ENCODE measurements at regions not wholly inside any gene's neighbourhood (a gene's known extent, or its start where the extent isn't known, plus 50 kb on each side); places are given as distances from the start of the nearest gene placed in this dataset.
A peak's percentile ranks its signal among the peaks of the same experiment; 100 is the strongest.

DNA sequence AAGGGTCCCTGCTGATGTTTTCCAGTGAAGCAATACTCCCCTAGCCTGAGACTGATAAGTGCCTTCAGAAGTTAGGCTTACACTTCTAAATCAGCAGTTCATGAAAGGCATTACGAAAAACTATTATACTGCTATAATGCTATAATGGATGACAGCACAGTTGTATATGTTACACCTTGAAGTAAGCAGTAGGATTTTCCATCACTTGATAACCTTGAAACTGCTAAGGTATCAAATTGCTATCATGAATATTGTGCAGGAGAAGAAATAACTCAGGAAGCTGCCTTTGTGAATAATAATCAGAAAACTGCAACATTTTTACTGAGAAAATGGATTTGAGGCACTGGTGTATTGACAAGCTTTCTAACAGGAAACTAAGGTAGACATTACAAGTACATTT, 142.3 kb downstream of the HNMT start:
- DNase-seq: no peak

- no peak for DNase-seq
Observed at GRCh38 chr2:138107288-138107687, 143.0 kb downstream of the HNMT start.

DNA sequence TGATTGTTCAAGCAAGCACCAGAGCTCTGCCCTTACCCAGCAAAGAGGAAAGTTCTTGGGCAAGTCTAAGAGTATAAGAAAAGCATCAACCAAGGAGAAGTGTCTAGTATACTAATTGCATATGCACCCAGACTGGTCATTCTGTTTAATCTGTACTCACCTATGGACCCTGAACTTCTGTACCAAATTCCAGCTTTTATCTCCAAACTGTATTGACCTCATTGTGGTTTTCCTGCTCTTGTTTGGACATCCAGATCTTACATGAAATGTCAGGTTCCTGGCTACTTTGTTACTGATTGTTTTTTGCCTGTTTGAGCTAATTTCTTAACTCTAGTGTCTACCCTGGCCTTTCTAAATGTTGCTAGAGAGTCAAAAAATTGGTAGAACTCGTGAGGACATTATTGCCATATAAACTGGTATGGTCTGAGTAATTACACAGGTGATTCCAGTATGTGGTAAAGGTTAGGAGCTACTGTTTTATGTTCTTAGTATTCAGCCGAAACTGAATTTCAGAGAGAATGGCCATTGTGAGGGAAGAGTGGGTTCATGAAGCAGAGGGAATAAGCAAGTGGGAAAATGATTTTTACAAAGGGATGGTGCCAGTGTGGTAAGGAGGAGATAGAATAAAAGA, 146.3 kb downstream of the HNMT start:
- no peak for DNase-seq

DNA sequence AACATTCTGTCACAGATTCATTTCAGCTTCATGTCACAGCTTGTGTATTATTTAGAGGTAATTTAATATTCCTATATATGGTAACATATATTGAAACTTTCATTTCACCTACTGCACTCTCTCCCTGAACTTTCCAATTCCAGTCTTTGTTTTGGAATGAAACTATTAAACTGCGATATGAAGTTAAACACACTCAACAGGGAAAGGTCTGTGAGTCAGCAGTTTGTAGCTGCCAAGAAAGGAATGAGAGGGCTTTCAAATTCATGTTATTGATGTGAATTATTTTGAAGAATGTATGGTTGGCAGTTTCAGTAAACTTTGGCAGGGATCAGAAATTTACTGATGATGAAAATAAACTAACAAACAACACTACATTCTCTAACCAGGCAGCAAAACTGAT, 148.3 kb downstream of the HNMT start:
- DNase-seq: no peak

DNA sequence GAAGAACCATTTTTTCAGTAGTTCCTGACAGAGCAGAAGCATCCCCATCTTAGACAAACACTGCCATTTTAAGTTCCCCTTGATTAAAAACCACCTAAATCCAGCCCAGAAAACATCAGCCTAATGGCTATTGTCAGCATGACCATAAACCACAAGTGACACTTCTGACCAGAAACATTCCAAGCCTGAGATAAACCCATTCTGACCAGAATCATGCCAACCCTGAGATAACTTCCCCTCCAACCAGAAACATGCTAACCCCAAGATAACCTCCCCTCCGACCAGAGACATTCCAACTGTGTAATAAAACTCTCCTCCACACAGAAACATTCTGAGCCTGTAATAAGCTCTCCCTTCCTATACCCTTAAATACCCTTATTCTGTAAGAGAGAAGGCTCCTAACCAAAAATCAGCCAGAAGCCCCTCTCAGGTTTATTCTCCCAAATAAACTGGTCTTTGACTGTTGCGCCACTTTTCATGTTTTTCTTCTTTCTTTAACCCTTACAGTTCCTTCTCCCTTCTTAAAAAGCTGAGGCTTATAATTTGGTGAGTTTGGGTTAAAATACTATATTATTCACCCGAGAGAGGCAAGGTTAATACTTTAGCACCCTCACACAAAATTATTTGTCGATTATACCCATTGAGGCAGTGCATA, 149.7 kb downstream of the HNMT start:
- no peak for DNase-seq

DNA sequence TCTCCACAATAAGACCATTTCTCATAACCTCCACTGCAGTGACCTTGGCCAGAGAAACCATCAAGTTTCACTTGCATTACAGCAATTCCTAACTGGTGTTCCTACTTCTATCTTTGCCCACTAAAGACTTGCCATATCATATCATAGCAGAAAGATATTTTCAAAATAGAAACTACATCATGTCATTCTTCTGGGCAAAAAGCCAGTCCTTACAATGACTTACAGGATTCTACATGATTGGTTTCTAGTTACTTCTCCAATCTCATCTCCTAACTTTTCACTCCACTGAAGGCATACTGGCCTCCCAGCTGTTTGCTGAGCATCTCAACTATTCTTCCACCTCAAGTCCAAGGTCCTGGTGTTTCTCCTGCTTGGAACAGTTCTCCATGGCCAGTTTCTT, 151.4 kb downstream of the HNMT start:
- DNase-seq: peak in 2 of 3 donors; percentile 1 to 28

- no peak for DNase-seq
Observed at GRCh38 chr2:138116456-138116855, 152.2 kb downstream of the HNMT start.

DNA sequence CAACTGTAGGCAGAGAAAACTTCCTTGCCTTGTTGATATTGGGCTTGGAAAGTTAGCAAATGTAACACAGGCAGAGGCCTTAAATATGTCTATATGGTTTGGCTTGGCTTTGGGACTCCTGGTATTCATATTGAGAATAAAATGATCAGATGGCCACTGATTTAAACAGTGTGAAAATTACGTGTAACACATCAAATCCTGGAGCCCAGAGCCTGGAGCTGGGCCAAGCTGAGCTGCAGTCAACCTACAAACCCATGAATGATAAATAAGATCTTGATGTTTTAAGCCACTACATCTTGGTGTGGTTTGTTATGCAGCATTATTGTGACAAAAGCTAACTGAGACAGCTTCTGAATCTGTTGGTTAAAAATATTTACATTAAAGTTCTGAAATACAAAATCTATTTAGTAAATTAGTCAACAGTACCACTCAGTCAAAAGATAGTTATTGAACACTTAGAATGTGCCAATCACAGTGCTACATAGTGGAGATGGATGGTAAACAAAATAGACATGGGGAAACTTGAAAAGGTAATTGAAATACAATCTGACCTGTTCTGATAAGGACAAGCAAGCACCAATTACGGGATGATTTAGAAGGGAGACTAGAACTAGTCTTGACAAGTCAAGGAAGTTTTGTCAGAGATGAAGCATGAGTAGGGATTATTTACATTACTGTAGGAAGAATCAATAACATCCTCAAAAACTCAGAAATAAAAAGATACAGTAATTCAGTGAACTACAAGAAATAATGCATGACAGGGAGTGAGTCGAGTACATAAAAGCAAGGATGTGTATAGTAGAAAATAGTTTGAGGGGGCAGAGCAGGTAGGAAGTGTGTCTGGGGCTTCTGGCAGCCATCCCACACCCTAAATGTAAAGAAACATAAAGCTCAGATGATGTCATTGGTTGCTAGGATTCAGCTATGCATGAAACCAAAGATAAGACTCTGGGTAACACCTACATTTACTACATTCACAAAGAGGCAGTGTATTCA, 157.7 kb downstream of the HNMT start:
- no peak for DNase-seq

GRCh38 chr2:138122891-138123290, 158.6 kb downstream of the HNMT start:
- no peak for DNase-seq

DNA sequence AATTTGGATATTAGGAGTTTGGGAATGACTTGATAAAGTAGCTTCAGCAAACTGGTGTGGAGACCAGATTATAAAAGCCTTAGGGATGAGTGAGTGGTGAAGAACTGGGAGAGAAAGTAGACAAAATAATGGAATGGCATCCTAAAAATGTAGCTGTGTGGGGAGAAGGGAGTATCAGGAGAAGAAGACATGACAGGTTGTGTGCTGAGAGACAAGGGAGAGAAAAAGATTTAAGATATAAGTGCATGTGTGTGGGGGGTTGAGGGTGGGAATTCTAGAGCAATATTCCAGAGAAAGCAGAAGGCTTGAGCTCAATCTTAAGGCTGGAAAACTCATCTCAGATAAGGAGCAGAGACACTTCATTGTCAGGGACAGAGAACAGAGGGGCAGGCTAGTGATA, 159.5 kb downstream of the HNMT start:
- no peak for DNase-seq

DNA sequence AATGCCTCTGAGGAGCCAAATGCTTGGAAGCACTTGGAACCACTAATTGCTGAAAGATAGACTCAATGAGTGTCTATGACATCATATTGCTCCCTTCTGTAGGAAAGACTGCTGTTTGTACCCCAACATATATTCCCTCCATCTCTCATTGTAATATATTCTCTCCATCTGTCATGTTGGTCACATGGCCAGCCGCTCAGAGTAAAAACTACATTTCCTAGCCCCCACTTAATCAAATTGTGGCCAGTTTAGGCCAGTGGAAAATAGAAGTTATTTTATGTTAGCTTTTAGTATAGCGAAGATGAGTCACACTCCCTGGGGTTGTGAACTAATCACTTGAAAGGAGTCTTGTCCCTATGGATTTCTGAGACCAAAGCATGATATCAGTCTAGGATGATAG, 160.2 kb downstream of the HNMT start:
- no peak for DNase-seq

GRCh38 chr2:138125306-138126288, 161.3 kb downstream of the HNMT start:
- no peak for DNase-seq

DNA sequence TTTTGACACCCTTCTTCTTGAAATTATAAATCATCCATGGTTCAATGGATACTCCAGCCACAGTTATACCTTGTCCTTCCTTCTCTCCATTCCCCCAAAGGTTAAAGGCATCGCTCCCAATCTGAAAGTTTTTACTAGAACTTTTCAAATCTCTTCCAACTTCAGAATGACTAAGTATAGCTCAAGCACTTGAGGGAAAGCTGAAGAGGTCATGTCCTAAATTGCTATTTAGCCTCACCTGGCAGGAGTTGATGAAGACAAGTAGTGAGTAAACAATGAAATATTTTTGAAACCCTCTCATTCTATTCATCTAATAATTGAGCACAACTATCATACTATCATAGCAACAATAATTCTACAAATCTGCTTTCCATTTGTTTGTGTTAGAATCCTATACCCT, 167.8 kb downstream of the HNMT start:
- no peak for DNase-seq

DNA sequence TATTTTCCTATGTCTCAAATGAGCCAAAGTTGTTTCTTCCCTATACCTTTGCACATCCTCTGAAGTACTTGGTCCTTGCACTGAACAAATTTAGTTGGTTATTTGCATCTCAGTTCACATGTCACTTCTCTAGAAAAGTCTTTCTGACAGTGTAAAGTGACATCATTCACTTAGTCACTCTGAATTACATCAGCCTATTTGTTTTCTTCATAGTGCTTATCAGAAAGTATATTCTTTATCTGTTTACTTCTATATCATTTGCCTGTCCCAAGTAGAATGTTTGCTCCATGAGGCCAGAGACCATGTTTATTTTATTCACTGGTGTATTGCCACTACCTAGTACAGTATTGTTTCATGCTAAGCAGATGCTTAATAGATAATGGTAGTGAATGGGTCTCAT, 173.7 kb downstream of the HNMT start:
- peak in 2 of 3 donors; percentile 22 to 53 for DNase-seq

DNA sequence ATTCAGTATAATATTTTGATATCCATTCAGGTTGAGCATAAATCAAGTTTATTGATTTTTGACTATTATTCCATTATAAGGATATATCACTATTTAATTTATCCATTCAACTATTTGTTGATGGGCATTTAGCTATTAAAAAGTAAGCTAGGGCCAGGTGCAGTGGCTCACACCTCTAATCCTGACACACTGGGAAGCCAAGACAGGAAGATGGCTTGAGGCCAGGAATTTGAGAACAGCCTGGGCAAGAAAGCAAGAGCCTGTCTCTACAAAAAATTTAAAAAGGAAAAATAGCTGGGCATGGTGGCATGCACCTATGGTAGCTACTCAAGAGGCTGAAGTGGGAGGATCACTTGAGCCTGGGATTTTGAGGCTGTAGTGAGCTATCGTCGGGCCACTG, 183.5 kb downstream of the HNMT start:
- no peak for DNase-seq

DNA sequence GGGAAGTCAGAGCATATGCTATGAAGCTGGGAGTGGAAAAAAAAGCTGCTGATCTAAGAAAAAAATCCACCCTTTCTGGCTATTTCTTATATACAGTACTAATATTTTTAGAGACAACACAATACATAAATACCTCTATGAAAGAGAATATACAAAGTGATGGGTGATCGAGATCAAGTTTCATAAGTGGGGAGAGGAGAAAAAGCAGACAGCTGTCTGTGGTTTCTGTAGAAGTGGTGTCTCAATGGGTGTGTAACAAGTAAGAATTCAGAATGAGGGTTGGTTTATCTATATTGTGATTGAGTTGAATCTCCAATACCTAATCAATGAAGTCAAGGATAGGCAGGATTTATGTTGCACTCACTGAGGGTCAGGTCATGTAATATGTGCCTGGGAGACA, 191.0 kb downstream of the HNMT start:
- no peak for DNase-seq

DNA sequence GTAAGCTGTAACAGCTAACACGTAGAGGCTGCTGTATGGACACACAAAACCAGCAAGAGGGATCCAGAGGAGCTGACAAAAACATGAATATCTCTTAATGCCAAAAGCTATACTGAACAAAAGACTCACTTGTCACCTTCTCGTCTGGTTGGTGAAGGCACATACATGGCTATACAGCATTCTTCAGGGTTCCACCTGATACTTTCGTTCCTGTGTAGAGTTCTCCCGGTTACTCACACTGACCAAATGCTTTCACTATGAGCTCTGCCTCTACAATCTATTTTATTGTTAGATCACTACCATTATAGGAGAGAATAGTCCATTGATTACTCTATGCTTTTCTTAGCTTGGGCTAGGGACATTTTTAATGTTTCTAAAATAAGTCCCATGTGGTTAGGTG, 193.1 kb downstream of the HNMT start:
- DNase-seq: no peak

- no peak for DNase-seq
Observed at GRCh38 chr2:138170485-138170884, 206.2 kb downstream of the HNMT start.

- no peak for DNase-seq
Observed at GRCh38 chr2:138171244-138171643, 207.0 kb downstream of the HNMT start.

- DNase-seq: no peak
Observed at GRCh38 chr2:138175066-138175465, 210.8 kb downstream of the HNMT start.

DNA sequence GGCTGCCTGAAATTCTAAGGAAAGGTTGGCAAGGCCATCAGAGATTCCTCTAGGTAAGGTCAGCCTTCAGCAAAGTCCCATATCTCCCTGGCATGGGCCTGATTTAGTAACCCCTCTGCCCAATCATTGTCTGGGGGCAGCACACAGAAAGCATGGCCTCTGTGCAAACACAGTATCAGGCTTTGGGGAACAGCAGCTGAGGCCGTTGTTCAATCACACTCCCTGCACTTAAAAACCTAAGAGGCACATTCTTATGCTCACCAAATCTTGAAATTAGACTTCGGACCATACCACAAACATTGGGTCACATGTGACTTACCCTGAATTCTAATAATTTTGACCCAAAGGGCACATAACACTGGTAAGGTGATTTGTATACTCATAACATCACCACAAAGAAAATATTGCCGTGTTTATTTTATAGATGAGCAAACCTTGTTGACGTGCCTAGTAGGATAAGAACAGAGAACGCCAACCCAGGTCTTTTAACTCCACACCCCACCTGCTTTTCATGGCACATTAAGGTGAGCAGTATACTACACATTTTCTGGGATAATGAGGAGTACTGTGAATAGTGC, 212.7 kb downstream of the HNMT start:
- no peak for DNase-seq

- no peak for DNase-seq
Observed at GRCh38 chr2:138177693-138178092, 213.4 kb downstream of the HNMT start.
